ENCODE measurements at regions not wholly inside any gene's neighbourhood (a gene's known extent, or its start where the extent isn't known, plus 50 kb on each side); places are given as distances from the start of the nearest gene placed in this dataset.

DNA sequence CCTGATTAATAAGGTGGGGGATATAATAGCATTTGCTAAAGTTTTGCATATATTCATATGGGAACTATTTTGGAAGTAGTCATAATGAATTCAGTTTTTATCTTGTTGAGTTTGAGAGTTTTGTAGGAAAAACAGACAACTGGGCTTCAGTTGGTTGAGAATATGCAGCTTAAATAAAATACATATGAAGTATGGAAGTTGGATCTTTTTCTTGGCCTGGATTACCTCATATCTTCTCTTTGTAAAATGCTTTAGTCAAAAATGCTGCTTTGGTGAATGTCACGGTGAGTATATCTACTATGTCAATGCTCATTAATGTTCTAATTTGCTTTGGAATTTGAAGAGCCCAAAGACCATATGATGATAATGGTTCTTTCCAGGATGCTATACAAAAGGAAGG is 552.2 kb upstream of the LMO3 start:
- no peak for ATAC-seq
- TF ChIP-seq OSR1 (CRISPR knock-in tag; IDR thresholded peaks at IDR 0.05) (no peak), ZNF565 (CRISPR knock-in tag; conservative IDR thresholded peaks at IDR 0.05; ENCODE audit: low read depth) (no peak), ESRRG (CRISPR knock-in tag; IDR thresholded peaks at IDR 0.05) (no peak), ARNTL (CRISPR knock-in tag; IDR thresholded peaks at IDR 0.05; ENCODE audit: borderline replicate concordance, low read depth) (no peak), ZNF70 (CRISPR knock-in tag; IDR thresholded peaks at IDR 0.05) (no peak), ISL1 (CRISPR knock-in tag; IDR thresholded peaks at IDR 0.05) (no peak), CSDC2 (CRISPR knock-in tag; IDR thresholded peaks at IDR 0.05) (no peak), TOX (CRISPR knock-in tag; IDR thresholded peaks at IDR 0.05; ENCODE audit: borderline replicate concordance) (no peak)
- TF ChIP-seq, protein P1, sequence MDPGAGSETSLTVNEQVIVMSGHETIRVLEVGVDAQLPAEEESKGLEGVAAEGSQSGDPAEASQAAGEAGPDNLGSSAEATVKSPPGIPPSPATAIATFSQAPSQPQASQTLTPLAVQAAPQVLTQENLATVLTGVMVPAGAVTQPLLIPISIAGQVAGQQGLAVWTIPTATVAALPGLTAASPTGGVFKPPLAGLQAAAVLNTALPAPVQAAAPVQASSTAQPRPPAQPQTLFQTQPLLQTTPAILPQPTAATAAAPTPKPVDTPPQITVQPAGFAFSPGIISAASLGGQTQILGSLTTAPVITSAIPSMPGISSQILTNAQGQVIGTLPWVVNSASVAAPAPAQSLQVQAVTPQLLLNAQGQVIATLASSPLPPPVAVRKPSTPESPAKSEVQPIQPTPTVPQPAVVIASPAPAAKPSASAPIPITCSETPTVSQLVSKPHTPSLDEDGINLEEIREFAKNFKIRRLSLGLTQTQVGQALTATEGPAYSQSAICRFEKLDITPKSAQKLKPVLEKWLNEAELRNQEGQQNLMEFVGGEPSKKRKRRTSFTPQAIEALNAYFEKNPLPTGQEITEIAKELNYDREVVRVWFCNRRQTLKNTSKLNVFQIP (CRISPR knock-in tag; IDR thresholded peaks at IDR 0.05; ENCODE audit: borderline replicate concordance, low read depth), result no peak
- TF ChIP-seq, protein P2, sequence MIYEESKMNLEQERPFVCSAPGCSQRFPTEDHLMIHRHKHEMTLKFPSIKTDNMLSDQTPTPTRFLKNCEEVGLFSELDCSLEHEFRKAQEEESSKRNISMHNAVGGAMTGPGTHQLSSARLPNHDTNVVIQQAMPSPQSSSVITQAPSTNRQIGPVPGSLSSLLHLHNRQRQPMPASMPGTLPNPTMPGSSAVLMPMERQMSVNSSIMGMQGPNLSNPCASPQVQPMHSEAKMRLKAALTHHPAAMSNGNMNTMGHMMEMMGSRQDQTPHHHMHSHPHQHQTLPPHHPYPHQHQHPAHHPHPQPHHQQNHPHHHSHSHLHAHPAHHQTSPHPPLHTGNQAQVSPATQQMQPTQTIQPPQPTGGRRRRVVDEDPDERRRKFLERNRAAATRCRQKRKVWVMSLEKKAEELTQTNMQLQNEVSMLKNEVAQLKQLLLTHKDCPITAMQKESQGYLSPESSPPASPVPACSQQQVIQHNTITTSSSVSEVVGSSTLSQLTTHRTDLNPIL (CRISPR knock-in tag; IDR thresholded peaks at IDR 0.05; ENCODE audit: low read depth), result no peak
- TF ChIP-seq, protein P3, sequence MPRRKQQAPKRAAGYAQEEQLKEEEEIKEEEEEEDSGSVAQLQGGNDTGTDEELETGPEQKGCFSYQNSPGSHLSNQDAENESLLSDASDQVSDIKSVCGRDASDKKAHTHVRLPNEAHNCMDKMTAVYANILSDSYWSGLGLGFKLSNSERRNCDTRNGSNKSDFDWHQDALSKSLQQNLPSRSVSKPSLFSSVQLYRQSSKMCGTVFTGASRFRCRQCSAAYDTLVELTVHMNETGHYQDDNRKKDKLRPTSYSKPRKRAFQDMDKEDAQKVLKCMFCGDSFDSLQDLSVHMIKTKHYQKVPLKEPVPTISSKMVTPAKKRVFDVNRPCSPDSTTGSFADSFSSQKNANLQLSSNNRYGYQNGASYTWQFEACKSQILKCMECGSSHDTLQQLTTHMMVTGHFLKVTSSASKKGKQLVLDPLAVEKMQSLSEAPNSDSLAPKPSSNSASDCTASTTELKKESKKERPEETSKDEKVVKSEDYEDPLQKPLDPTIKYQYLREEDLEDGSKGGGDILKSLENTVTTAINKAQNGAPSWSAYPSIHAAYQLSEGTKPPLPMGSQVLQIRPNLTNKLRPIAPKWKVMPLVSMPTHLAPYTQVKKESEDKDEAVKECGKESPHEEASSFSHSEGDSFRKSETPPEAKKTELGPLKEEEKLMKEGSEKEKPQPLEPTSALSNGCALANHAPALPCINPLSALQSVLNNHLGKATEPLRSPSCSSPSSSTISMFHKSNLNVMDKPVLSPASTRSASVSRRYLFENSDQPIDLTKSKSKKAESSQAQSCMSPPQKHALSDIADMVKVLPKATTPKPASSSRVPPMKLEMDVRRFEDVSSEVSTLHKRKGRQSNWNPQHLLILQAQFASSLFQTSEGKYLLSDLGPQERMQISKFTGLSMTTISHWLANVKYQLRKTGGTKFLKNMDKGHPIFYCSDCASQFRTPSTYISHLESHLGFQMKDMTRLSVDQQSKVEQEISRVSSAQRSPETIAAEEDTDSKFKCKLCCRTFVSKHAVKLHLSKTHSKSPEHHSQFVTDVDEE (CRISPR knock-in tag; IDR thresholded peaks at IDR 0.05), result no peak

DNA sequence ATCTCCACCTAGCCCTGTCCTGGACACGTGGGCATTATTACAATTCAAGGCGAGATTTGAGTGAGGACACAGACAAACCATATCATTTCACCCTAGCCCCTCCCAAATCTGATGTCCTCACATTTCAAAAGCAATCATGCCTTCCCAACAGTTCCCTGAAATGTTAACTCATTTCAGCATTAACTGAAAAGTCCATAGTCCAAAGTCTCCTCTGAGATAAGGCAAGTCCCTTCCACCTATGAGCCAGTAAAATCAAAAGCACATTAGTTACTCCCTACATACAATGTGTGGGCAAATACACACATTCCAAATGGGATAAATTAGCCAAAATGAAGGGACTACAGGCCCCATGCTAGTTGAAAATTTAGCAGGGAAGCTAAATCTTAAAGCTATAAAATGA is 546.0 kb upstream of the LMO3 start:
- ATAC-seq, result no peak
- no peak for TF ChIP-seq PPARA (CRISPR knock-in tag; IDR thresholded peaks at IDR 0.05; ENCODE audit: borderline replicate concordance)
- TF ChIP-seq, protein P4, sequence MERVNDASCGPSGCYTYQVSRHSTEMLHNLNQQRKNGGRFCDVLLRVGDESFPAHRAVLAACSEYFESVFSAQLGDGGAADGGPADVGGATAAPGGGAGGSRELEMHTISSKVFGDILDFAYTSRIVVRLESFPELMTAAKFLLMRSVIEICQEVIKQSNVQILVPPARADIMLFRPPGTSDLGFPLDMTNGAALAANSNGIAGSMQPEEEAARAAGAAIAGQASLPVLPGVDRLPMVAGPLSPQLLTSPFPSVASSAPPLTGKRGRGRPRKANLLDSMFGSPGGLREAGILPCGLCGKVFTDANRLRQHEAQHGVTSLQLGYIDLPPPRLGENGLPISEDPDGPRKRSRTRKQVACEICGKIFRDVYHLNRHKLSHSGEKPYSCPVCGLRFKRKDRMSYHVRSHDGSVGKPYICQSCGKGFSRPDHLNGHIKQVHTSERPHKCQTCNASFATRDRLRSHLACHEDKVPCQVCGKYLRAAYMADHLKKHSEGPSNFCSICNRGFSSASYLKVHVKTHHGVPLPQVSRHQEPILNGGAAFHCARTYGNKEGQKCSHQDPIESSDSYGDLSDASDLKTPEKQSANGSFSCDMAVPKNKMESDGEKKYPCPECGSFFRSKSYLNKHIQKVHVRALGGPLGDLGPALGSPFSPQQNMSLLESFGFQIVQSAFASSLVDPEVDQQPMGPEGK (CRISPR knock-in tag; IDR thresholded peaks at IDR 0.05; ENCODE audit: borderline replicate concordance), result no peak
- TF ChIP-seq ZNF8 (CRISPR knock-in tag; IDR thresholded peaks at IDR 0.05), result no peak
- no peak for TF ChIP-seq CSDC2 (CRISPR knock-in tag; IDR thresholded peaks at IDR 0.05)
- TF ChIP-seq RARB (CRISPR knock-in tag; IDR thresholded peaks at IDR 0.05), result no peak

DNA sequence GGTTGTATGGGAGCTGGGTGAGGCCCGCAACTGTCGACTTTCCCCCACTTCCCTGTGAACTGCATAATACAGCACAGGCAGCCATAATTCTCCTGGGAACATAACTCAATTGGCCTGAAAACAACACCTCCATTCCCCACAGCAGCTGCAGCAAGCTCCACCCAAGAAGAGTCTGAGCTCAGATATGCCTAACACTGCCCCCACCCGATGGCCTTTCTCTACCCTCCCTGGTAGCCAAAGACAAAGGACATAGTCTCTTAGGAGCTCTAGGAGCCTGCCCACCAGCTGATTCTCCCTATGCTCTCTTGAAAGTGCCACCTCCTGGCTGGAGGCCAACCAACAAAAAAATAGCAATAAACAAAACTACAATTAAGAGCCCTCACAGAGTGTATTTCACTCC is 542.7 kb upstream of the LMO3 start:
- ATAC-seq, result no peak
- TF ChIP-seq ISL1 (CRISPR knock-in tag; IDR thresholded peaks at IDR 0.05), result no peak
- no peak for TF ChIP-seq BACH2 (CRISPR knock-in tag; IDR thresholded peaks at IDR 0.05; ENCODE audit: borderline replicate concordance)
- no peak for TF ChIP-seq ARNTL (CRISPR knock-in tag; IDR thresholded peaks at IDR 0.05; ENCODE audit: borderline replicate concordance, low read depth)
- TF ChIP-seq, protein P5, sequence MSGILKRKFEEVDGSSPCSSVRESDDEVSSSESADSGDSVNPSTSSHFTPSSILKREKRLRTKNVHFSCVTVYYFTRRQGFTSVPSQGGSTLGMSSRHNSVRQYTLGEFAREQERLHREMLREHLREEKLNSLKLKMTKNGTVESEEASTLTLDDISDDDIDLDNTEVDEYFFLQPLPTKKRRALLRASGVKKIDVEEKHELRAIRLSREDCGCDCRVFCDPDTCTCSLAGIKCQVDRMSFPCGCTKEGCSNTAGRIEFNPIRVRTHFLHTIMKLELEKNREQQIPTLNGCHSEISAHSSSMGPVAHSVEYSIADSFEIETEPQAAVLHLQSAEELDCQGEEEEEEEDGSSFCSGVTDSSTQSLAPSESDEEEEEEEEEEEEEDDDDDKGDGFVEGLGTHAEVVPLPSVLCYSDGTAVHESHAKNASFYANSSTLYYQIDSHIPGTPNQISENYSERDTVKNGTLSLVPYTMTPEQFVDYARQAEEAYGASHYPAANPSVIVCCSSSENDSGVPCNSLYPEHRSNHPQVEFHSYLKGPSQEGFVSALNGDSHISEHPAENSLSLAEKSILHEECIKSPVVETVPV (CRISPR knock-in tag; IDR thresholded peaks at IDR 0.05), result no peak
- no peak for TF ChIP-seq ZFP3 (CRISPR knock-in tag; IDR thresholded peaks at IDR 0.05)
- TF ChIP-seq, protein P3 (CRISPR knock-in tag; IDR thresholded peaks at IDR 0.05), result no peak
- no peak for TF ChIP-seq ESRRG (CRISPR knock-in tag; IDR thresholded peaks at IDR 0.05)
- TF ChIP-seq ZFP30 (CRISPR knock-in tag; IDR thresholded peaks at IDR 0.05), result no peak
- TF ChIP-seq, protein P2 (CRISPR knock-in tag; IDR thresholded peaks at IDR 0.05; ENCODE audit: low read depth), result no peak
- TF ChIP-seq ZNF565 (CRISPR knock-in tag; conservative IDR thresholded peaks at IDR 0.05; ENCODE audit: low read depth), result no peak
- no peak for TF ChIP-seq PPARA (CRISPR knock-in tag; IDR thresholded peaks at IDR 0.05; ENCODE audit: borderline replicate concordance)
- no peak for TF ChIP-seq ZNF8 (CRISPR knock-in tag; IDR thresholded peaks at IDR 0.05)
- TF ChIP-seq GLIS3 (CRISPR knock-in tag; IDR thresholded peaks at IDR 0.05), result no peak

Data from SK-N-SH treated with all-trans-retinoic acid at 6 μM for 48 hours (cell line).